Lung (tissue), 11 donors: ENCODE measurements at regions not wholly inside any gene's neighbourhood (a gene's known extent, or its start where the extent isn't known, plus 50 kb on each side); places are given as distances from the start of the nearest gene placed in this dataset.

Experiments used
- ATAC-seq: fragments of 200-7000 bp; cut with Tn5 transposase; one replicate; pipeline ENCODE4 v1.9.1; 2020; ENCODE audit warnings: moderate number of reproducible peaks; ENCODE audit not compliant: insufficient read depth, low FRiP score
- DNase-seq, 3 donors: peaks; one replicate each; pipeline ENCODE4 v3.0.0-alpha.2; 2013 to 2017
- H3K27ac ChIP-seq, 2 donors: one replicate each; pipeline ENCODE4 v1.5.1; 2013; ENCODE audit warnings: mild to moderate bottlenecking in 2 of 2, moderate library complexity in 2 of 2, control low read depth in 1 of 2, inconsistent platforms in 1 of 2, low read depth in 1 of 2, low read length in 1 of 2
- H3K27me3 ChIP-seq, 3 donors: one replicate each; pipeline ENCODE4 v1.5.1; 2013; ENCODE audit warnings: low read length in 2 of 3; ENCODE audit not compliant: control insufficient read depth in 3 of 3, insufficient read depth in 3 of 3
- H3K36me3 ChIP-seq, 4 donors: one replicate each; pipeline ENCODE4 v1.5.1; 2013; ENCODE audit warnings: low read length in 4 of 4, mild to moderate bottlenecking in 1 of 4, moderate library complexity in 1 of 4; ENCODE audit not compliant: control insufficient read depth in 4 of 4, insufficient read depth in 4 of 4
- H3K4me1 ChIP-seq, 5 donors: one replicate each; pipeline ENCODE4 v1.5.1; 2013; ENCODE audit warnings: low read length in 5 of 5, mild to moderate bottlenecking in 2 of 5, moderate library complexity in 1 of 5; ENCODE audit not compliant: control insufficient read depth in 5 of 5, insufficient read depth in 5 of 5
- H3K4me3 ChIP-seq: one replicate; pipeline ENCODE4 v1.5.1; 2013; ENCODE audit warnings: mild to moderate bottlenecking, control low read depth, moderate library complexity
- H3K9ac ChIP-seq, 2 donors: one replicate each; pipeline ENCODE4 v1.5.1; 2013; ENCODE audit warnings: low read length in 2 of 2, control low read depth in 1 of 2; ENCODE audit not compliant: insufficient read depth in 1 of 2
- H3K9me3 ChIP-seq, 4 donors: one replicate each; pipeline ENCODE4 v1.5.1; 2013; ENCODE audit warnings: low read length in 3 of 4, mild to moderate bottlenecking in 1 of 4, moderate library complexity in 1 of 4; ENCODE audit not compliant: control insufficient read depth in 4 of 4, insufficient read depth in 3 of 4
- CTCF ChIP-seq: IDR thresholded peaks from 2 replicates; pipeline ENCODE4 v1.5.1; 2012; ENCODE audit warnings: mild to moderate bottlenecking; ENCODE audit errors: control extremely low read depth, extremely low read depth
- WGBS, 2 donors: extraction: QIAGEN DNeasy Blood & Tissue Kit; methylation state at CpG; one replicate each; pipeline ENCODE4 v1.1.7; 2013; 5-methylcytosine and 5-hydroxymethylcytosine counted together
- donor health status: control.
- donor health status: control.
- donor health status: Bipolar disorder and iron deficiency.
- donor health status: healthy.
- donor health status: DM: yes; HTN: yes; CAD: no.

GRCh38 chr2:149903626-149904025, 316.1 kb upstream of the MMADHC start:
- no peak for TF ChIP-seq CTCF
- 96 to 98% methylated on average over 4 of the region's 4 CpGs for WGBS, 2 donors
- H3K4me3 ChIP-seq, result no peak overlapping the region
- peaks cover 0 to 12% (median 0%) of the 10 kb centered on the region in 5 donors for H3K4me1 ChIP-seq
- no peak overlapping the region for H3K27ac ChIP-seq
- H3K36me3 ChIP-seq, result no peaks in the 10 kb centered on the region
- H3K9me3 ChIP-seq, result no peaks in the 10 kb centered on the region
- H3K27me3 ChIP-seq, result no peaks in the 10 kb centered on the region
- ATAC-seq, result no peak
- no peak overlapping the region for H3K9ac ChIP-seq
- no peak for DNase-seq

- 76 to 83% methylated on average over 4 of the region's 4 CpGs for WGBS, 2 donors
- Histone ChIP-seq H3K9me3 (no peaks in the 10 kb centered on the region), H3K36me3 (no peaks in the 10 kb centered on the region), H3K9ac (no peak overlapping the region), H3K27ac (no peak overlapping the region), H3K27me3 (no peaks in the 10 kb centered on the region), H3K4me3 (no peak overlapping the region), H3K4me1 (peaks cover 0 to 2% (median 0%) of the 10 kb centered on the region in 5 donors)
- DNase-seq (no peak), ATAC-seq (no peak)
- TF ChIP-seq CTCF, result no peak
Observed at GRCh38 chr2:149902081-149902480, 314.5 kb upstream of the MMADHC start.

- WGBS, 2 donors, result 94% methylated on average over 4 of the region's 4 CpGs
- H3K9me3 ChIP-seq, result no peaks in the 10 kb centered on the region
- H3K9ac ChIP-seq, result no peak overlapping the region
- DNase-seq (no peak), ATAC-seq (no peak)
- no peaks in the 10 kb centered on the region for H3K27me3 ChIP-seq
- H3K36me3 ChIP-seq, result no peaks in the 10 kb centered on the region
- H3K4me3 ChIP-seq, result no peak overlapping the region
- no peak for TF ChIP-seq CTCF
- no peak overlapping the region for H3K27ac ChIP-seq
- no peaks in the 10 kb centered on the region for H3K4me1 ChIP-seq
Observed at GRCh38 chr2:149901231-149901859, 313.8 kb upstream of the MMADHC start.

GRCh38 chr2:149899390-149899789, 311.8 kb upstream of the MMADHC start:
- H3K27ac ChIP-seq, result no peak overlapping the region
- 93 to 98% methylated on average over 2 of the region's 2 CpGs for WGBS, 2 donors
- no peak for TF ChIP-seq CTCF
- H3K4me3 ChIP-seq, result no peak overlapping the region
- H3K9me3 ChIP-seq, result no peaks in the 10 kb centered on the region
- no peak for ATAC-seq
- DNase-seq, result no peak
- H3K36me3 ChIP-seq, result no peaks in the 10 kb centered on the region
- H3K27me3 ChIP-seq, result no peaks in the 10 kb centered on the region
- H3K9ac ChIP-seq, result no peak overlapping the region
- peaks cover 0 to 1% (median 0%) of the 10 kb centered on the region in 5 donors for H3K4me1 ChIP-seq
